Liver (tissue), 8 donors: ENCODE measurements at regions not wholly inside any gene's neighbourhood (a gene's known extent, or its start where the extent isn't known, plus 50 kb on each side); places are given as distances from the start of the nearest gene placed in this dataset.

ENCODE experiments used
- DNase-seq: peaks from one replicate; pipeline ENCODE4 v3.0.0-alpha.2; 2017; ENCODE audit warnings: low spot score
- H3K27ac ChIP-seq, 2 donors: one replicate each; pipeline ENCODE4 v1.7.0; 2013; ENCODE audit warnings: inconsistent platforms in 2 of 2, low read length in 2 of 2, control low read depth in 1 of 2, low read depth in 1 of 2, mild to moderate bottlenecking in 1 of 2
- H3K27me3 ChIP-seq, 4 donors: one replicate each; pipeline versions ENCODE4 v1.6.1 to v1.7.0; 2013; ENCODE audit warnings: low read length in 3 of 4, inconsistent platforms in 1 of 4, mild to moderate bottlenecking in 1 of 4, moderate library complexity in 1 of 4; ENCODE audit not compliant: control insufficient read depth in 4 of 4, insufficient read depth in 4 of 4
- H3K36me3 ChIP-seq, 4 donors: one replicate each; pipeline versions ENCODE4 v1.6.1 to v1.7.0; 2013; ENCODE audit warnings: low read length in 3 of 4, mild to moderate bottlenecking in 3 of 4, low read depth in 1 of 4, moderate library complexity in 1 of 4; ENCODE audit not compliant: control insufficient read depth in 4 of 4, insufficient read depth in 3 of 4
- H3K4me1 ChIP-seq, 4 donors: one replicate each; pipeline versions ENCODE4 v1.6.1 to v1.7.0; 2013; ENCODE audit warnings: low read length in 3 of 4, mild to moderate bottlenecking in 3 of 4, moderate library complexity in 1 of 4; ENCODE audit not compliant: control insufficient read depth in 4 of 4, insufficient read depth in 4 of 4
- H3K4me3 ChIP-seq, 3 donors: one replicate each; pipeline versions ENCODE4 v1.6.1 to v1.7.0; 2013; ENCODE audit warnings: low read length in 3 of 3, control low read depth in 1 of 3, low read depth in 1 of 3, mild to moderate bottlenecking in 1 of 3
- H3K9ac ChIP-seq, 2 donors: one replicate each; pipeline ENCODE4 v1.7.0; 2013; ENCODE audit warnings: low read length in 2 of 2, mild to moderate bottlenecking in 2 of 2, moderate library complexity in 2 of 2, control low read depth in 1 of 2, low read depth in 1 of 2
- H3K9me3 ChIP-seq, 4 donors: one replicate each; pipeline versions ENCODE4 v1.6.1 to v1.7.0; 2013; ENCODE audit warnings: low read length in 3 of 4; ENCODE audit not compliant: control insufficient read depth in 4 of 4
- EGR1 ChIP-seq, 2 donors: IDR thresholded peaks; 2 replicates each; pipeline ENCODE4 v1.6.1; 2016 to 2018; ENCODE audit warnings: antibody characterized with exemption in 2 of 2, low read depth in 2 of 2
- FOXA1 ChIP-seq: IDR thresholded peaks from 2 replicates; pipeline ENCODE4 v1.6.1; 2016; ENCODE audit warnings: antibody characterized with exemption
- FOXA2 ChIP-seq: IDR thresholded peaks from 2 replicates; pipeline ENCODE4 v1.6.1; 2016; ENCODE audit warnings: antibody characterized with exemption
- GABPA ChIP-seq, 2 donors: IDR thresholded peaks in 1 of 2; conservative IDR thresholded peaks in 1 of 2; 2 replicates each; pipeline ENCODE4 v1.6.1; 2016; ENCODE audit warnings: antibody characterized with exemption in 2 of 2, mild to moderate bottlenecking in 1 of 2, moderate library complexity in 1 of 2
- HNF4A ChIP-seq, 2 donors: conservative IDR thresholded peaks; 2 replicates each; pipeline ENCODE4 v1.6.1; 2016; ENCODE audit warnings: antibody characterized with exemption in 2 of 2, mild to moderate bottlenecking in 2 of 2
- HNF4G ChIP-seq: IDR thresholded peaks from 2 replicates; pipeline ENCODE4 v1.6.1; 2016; ENCODE audit warnings: antibody characterized with exemption
- JUND ChIP-seq, 2 donors: IDR thresholded peaks; 2 replicates each; pipeline ENCODE4 v1.6.1; 2016; ENCODE audit warnings: antibody characterized with exemption in 2 of 2
- NR2F2 ChIP-seq: IDR thresholded peaks from 2 replicates; pipeline ENCODE4 v1.6.1; 2016; ENCODE audit warnings: antibody characterized with exemption
- RAD21 ChIP-seq, 2 donors: IDR thresholded peaks; 2 replicates each; pipeline ENCODE4 v1.6.1; 2016; ENCODE audit warnings: antibody characterized with exemption in 2 of 2, mild to moderate bottlenecking in 2 of 2
- REST ChIP-seq: IDR thresholded peaks from 2 replicates; pipeline ENCODE4 v1.6.1; 2016; ENCODE audit warnings: antibody characterized with exemption, mild to moderate bottlenecking
- RXRA ChIP-seq, 2 donors: IDR thresholded peaks; 2 replicates each; pipeline ENCODE4 v1.6.1; 2017 to 2018; ENCODE audit warnings: antibody characterized with exemption in 2 of 2, mild to moderate bottlenecking in 1 of 2
- SP1 ChIP-seq: IDR thresholded peaks from 2 replicates; pipeline ENCODE4 v1.6.1; 2018; ENCODE audit warnings: antibody characterized with exemption, mild to moderate bottlenecking
- TAF1 ChIP-seq: conservative IDR thresholded peaks from 2 replicates; pipeline ENCODE4 v1.6.1; 2016; ENCODE audit warnings: antibody characterized with exemption, mild to moderate bottlenecking
- YY1 ChIP-seq: IDR thresholded peaks from 2 replicates; pipeline ENCODE4 v1.6.1; 2016; ENCODE audit warnings: antibody characterized with exemption, mild to moderate bottlenecking
- ZBTB33 ChIP-seq: IDR thresholded peaks from 2 replicates; pipeline ENCODE4 v1.6.1; 2016; ENCODE audit warnings: antibody characterized with exemption
- WGBS: extraction: QIAGEN DNeasy Blood & Tissue Kit; methylation state at CpG from one replicate; pipeline ENCODE4 v1.1.7; 2013; 5-methylcytosine and 5-hydroxymethylcytosine counted together
- TF ChIP-seq, protein P1 (sequence below): IDR thresholded peaks from 2 replicates; pipeline ENCODE4 v1.6.1; 2016; ENCODE audit warnings: antibody characterized with exemption
- TF ChIP-seq, protein P2 (sequence below): fragments of 150-350 bp; IDR thresholded peaks from 2 replicates; pipeline ENCODE4 v1.5.1; 2017; ENCODE audit warnings: improper control_type of control experiment, low read depth, low read length; ENCODE audit not compliant: missing input control
- TF ChIP-seq, protein P3 (sequence below): IDR thresholded peaks from 2 replicates; pipeline ENCODE4 v1.6.1; 2016; ENCODE audit warnings: antibody characterized with exemption
- donor health status: healthy.
- donor health status: healthy.
- donor health status: healthy.
- donor health status: healthy.
- donor health status: healthy.

GRCh38 chr13:22736084-22736767 lies 444.6 kb upstream of the SGCG start:
- Histone ChIP-seq H3K27ac (no peak overlapping the region), H3K4me1 (peaks cover 0 to 1% (median 0%) of the 10 kb centered on the region in 4 donors), H3K9me3 (peaks cover 0 to 5% (median under 1%) of the 10 kb centered on the region in 4 donors), H3K4me3 (no peak overlapping the region), H3K36me3 (no peaks in the 10 kb centered on the region), H3K27me3 (peaks cover 0 to 2% (median 0%) of the 10 kb centered on the region in 4 donors), H3K9ac (no peak overlapping the region)
- whole genome bisulfite sequencing: 71% methylated on average over 28 of the region's 28 CpGs
- no peak for TF ChIP-seq YY1
- TF ChIP-seq EGR1 (IDR thresholded peaks at IDR 0.05; ENCODE audit: low read depth in 2 of 2): no peak
- TF ChIP-seq, protein P1, sequence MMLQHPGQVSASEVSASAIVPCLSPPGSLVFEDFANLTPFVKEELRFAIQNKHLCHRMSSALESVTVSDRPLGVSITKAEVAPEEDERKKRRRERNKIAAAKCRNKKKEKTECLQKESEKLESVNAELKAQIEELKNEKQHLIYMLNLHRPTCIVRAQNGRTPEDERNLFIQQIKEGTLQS: no peak
- TF ChIP-seq REST: no peak
- no peak for TF ChIP-seq ZBTB33
- TF ChIP-seq TAF1: no peak
- TF ChIP-seq HNF4A (conservative IDR thresholded peaks at IDR 0.05): no peak
- no peak for TF ChIP-seq FOXA2
- TF ChIP-seq FOXA1: no peak
- no peak for TF ChIP-seq SP1
- TF ChIP-seq HNF4G: no peak
- no peak for TF ChIP-seq RAD21 (IDR thresholded peaks at IDR 0.05)
- no peak for TF ChIP-seq JUND (IDR thresholded peaks at IDR 0.05)
- TF ChIP-seq, protein P2, sequence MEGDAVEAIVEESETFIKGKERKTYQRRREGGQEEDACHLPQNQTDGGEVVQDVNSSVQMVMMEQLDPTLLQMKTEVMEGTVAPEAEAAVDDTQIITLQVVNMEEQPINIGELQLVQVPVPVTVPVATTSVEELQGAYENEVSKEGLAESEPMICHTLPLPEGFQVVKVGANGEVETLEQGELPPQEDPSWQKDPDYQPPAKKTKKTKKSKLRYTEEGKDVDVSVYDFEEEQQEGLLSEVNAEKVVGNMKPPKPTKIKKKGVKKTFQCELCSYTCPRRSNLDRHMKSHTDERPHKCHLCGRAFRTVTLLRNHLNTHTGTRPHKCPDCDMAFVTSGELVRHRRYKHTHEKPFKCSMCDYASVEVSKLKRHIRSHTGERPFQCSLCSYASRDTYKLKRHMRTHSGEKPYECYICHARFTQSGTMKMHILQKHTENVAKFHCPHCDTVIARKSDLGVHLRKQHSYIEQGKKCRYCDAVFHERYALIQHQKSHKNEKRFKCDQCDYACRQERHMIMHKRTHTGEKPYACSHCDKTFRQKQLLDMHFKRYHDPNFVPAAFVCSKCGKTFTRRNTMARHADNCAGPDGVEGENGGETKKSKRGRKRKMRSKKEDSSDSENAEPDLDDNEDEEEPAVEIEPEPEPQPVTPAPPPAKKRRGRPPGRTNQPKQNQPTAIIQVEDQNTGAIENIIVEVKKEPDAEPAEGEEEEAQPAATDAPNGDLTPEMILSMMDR: no peak
- TF ChIP-seq, protein P3, sequence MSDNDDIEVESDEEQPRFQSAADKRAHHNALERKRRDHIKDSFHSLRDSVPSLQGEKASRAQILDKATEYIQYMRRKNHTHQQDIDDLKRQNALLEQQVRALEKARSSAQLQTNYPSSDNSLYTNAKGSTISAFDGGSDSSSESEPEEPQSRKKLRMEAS: no peak
- no peak for TF ChIP-seq GABPA (IDR thresholded peaks at IDR 0.05 in 1 of 2, conservative IDR thresholded peaks at IDR 0.05 in 1 of 2)
- TF ChIP-seq NR2F2: no peak
- TF ChIP-seq RXRA (IDR thresholded peaks at IDR 0.05): no peak
- no peak for DNase-seq
